ENCODE measurements at regions not wholly inside any gene's neighbourhood (a gene's known extent, or its start where the extent isn't known, plus 50 kb on each side); places are given as distances from the start of the nearest gene placed in this dataset.

DNA sequence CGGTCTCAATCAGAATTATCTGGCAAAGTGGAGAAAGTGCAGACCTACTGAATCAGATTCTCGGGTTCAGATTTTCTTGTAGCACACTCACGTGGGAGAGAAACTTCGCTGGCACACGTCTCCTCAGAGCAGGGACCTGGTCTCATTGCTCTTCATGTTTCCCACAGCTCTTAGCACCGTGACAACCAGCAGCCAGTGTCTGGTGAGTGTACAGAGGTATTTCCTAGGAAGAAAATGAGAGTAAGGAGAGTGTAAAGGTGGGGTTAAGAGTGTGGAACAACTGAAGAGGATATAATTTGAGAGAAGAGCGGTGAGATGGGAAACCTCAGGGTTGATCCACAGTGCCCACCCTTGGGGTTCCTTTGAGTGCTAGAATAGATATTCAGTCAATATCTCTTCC lies 89.2 kb downstream of the ARF6 start:
- TF ChIP-seq, protein P1, sequence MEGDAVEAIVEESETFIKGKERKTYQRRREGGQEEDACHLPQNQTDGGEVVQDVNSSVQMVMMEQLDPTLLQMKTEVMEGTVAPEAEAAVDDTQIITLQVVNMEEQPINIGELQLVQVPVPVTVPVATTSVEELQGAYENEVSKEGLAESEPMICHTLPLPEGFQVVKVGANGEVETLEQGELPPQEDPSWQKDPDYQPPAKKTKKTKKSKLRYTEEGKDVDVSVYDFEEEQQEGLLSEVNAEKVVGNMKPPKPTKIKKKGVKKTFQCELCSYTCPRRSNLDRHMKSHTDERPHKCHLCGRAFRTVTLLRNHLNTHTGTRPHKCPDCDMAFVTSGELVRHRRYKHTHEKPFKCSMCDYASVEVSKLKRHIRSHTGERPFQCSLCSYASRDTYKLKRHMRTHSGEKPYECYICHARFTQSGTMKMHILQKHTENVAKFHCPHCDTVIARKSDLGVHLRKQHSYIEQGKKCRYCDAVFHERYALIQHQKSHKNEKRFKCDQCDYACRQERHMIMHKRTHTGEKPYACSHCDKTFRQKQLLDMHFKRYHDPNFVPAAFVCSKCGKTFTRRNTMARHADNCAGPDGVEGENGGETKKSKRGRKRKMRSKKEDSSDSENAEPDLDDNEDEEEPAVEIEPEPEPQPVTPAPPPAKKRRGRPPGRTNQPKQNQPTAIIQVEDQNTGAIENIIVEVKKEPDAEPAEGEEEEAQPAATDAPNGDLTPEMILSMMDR (IDR thresholded peaks at IDR 0.05) = no peak
- TF ChIP-seq POLR2A (IDR thresholded peaks at IDR 0.05) = no peak
